PFSK-1 (cell line): ENCODE measurements at regions not wholly inside any gene's neighbourhood (a gene's known extent, or its start where the extent isn't known, plus 50 kb on each side); places are given as distances from the start of the nearest gene placed in this dataset.

Experiments used
- POLR2AphosphoS5 ChIP-seq: IDR thresholded peaks from 2 replicates; pipeline ENCODE4 v1.6.1; 2012; ENCODE audit warnings: low read depth, mild to moderate bottlenecking, control low read depth, low read length, moderate library complexity
- REST ChIP-seq, 2 experiments: IDR thresholded peaks; 2 replicates each; pipeline versions ENCODE4 v1.6.1 to v1.8.0; 2011 to 2012; ENCODE audit warnings: low read depth in 2 of 2, low read length in 2 of 2, control low read depth in 1 of 2, inconsistent platforms in 1 of 2, mild to moderate bottlenecking in 1 of 2, moderate library complexity in 1 of 2; ENCODE audit not compliant: insufficient read depth in 1 of 2
- TAF1 ChIP-seq: IDR thresholded peaks from 2 replicates; pipeline ENCODE4 v1.6.1; 2012; ENCODE audit warnings: low read length, control low read depth, borderline replicate concordance; ENCODE audit not compliant: insufficient read depth

GRCh38 chr16:25633549-25633948 lies 58.2 kb upstream of the HS3ST4 start:
- TF ChIP-seq POLR2AphosphoS5, result no peak
- no peak for TF ChIP-seq TAF1
- no peak for TF ChIP-seq REST (IDR thresholded peaks at IDR 0.05; ENCODE audit: insufficient read depth in 1 of 2, low read depth in 2 of 2, low read length in 2 of 2)
